HT-29 (cell line): ENCODE measurements at regions not wholly inside any gene's neighbourhood (a gene's known extent, or its start where the extent isn't known, plus 50 kb on each side); places are given as distances from the start of the nearest gene placed in this dataset.

Source experiments
- DNase-seq: peaks from one replicate; pipeline ENCODE4 v3.0.0-alpha.2; 2015; ENCODE audit warnings: low spot score

- DNase-seq, result no peak
These were observed 54.3 kb downstream of the TMEM215 start for GRCh38 chr9:32837551-32838058.

GRCh38 chr9:32839013-32839885, 55.9 kb downstream of the TMEM215 start:
- peak; percentile 14 for DNase-seq

GRCh38 chr9:32841314-32841713, 58.0 kb downstream of the TMEM215 start:
- DNase-seq, result no peak

GRCh38 chr9:32843295-32843694, 60.0 kb downstream of the TMEM215 start:
- DNase-seq, result no peak

- no peak for DNase-seq
These were observed 60.9 kb downstream of the TMEM215 start for GRCh38 chr9:32844259-32844658.

GRCh38 chr9:32854271-32854670, 70.9 kb downstream of the TMEM215 start:
- no peak for DNase-seq

- no peak for DNase-seq
These were observed 72.4 kb downstream of the TMEM215 start for GRCh38 chr9:32855752-32856151.

GRCh38 chr9:32863291-32863690, 80.0 kb downstream of the TMEM215 start:
- DNase-seq, result no peak

- no peak for DNase-seq
These were observed 81.6 kb downstream of the TMEM215 start for GRCh38 chr9:32864971-32865370.

- no peak for DNase-seq
These were observed 82.9 kb downstream of the TMEM215 start for GRCh38 chr9:32866273-32866672.

GRCh38 chr9:32867026-32867425, 83.7 kb downstream of the TMEM215 start:
- no peak for DNase-seq

- no peak for DNase-seq
These were observed 84.4 kb downstream of the TMEM215 start for GRCh38 chr9:32867601-32868204.

- no peak for DNase-seq
These were observed 86.1 kb downstream of the TMEM215 start for GRCh38 chr9:32869404-32869803.

GRCh38 chr9:32873131-32873530, 89.8 kb downstream of the TMEM215 start:
- DNase-seq, result no peak

GRCh38 chr9:32873553-32873952, 90.2 kb downstream of the TMEM215 start:
- DNase-seq, result no peak

GRCh38 chr9:32875242-32875641, 91.9 kb downstream of the TMEM215 start:
- DNase-seq, result no peak

- DNase-seq, result no peak
These were observed 92.4 kb downstream of the TMEM215 start for GRCh38 chr9:32875748-32876147.

GRCh38 chr9:32877103-32877502, 93.8 kb downstream of the TMEM215 start:
- no peak for DNase-seq

GRCh38 chr9:32877639-32878217, 94.4 kb downstream of the TMEM215 start:
- DNase-seq, result no peak

- no peak for DNase-seq
These were observed 96.0 kb downstream of the TMEM215 start for GRCh38 chr9:32879335-32879734.

- no peak for DNase-seq
These were observed 98.6 kb downstream of the TMEM215 start for GRCh38 chr9:32881948-32882347.

GRCh38 chr9:32882705-32883104, 99.4 kb downstream of the TMEM215 start:
- DNase-seq, result no peak

GRCh38 chr9:32884482-32884881, 101.1 kb downstream of the TMEM215 start:
- no peak for DNase-seq
